Neuronal stem cell (in vitro differentiated cells): ENCODE measurements at regions not wholly inside any gene's neighbourhood (a gene's known extent, or its start where the extent isn't known, plus 50 kb on each side); places are given as distances from the start of the nearest gene placed in this dataset.
A peak's percentile ranks its signal among the peaks of the same experiment; 100 is the strongest.

Experiments
- DNase-seq: peaks from one replicate; pipeline ENCODE4 v3.0.0-alpha.2; 2013; ENCODE audit warnings: low spot score
- H2AFZ ChIP-seq: one replicate; pipeline ENCODE4 v1.6.1; 2013; ENCODE audit warnings: mild to moderate bottlenecking, low read length, inconsistent platforms
- H2AK5ac ChIP-seq: 2 replicates; pipeline ENCODE4 v1.6.1; 2013; ENCODE audit warnings: low read depth, mild to moderate bottlenecking, inconsistent platforms, low read length, moderate library complexity, mixed read lengths
- H2BK120ac ChIP-seq: 2 replicates; pipeline ENCODE4 v1.6.1; 2013; ENCODE audit warnings: low read depth, mild to moderate bottlenecking, inconsistent platforms, low read length, moderate library complexity, mixed read lengths
- H2BK12ac ChIP-seq: one replicate; pipeline ENCODE4 v1.6.1; 2013; ENCODE audit warnings: low read length, inconsistent platforms
- H2BK15ac ChIP-seq: 2 replicates; pipeline ENCODE4 v1.6.1; 2013; ENCODE audit warnings: mild to moderate bottlenecking, low read length, inconsistent platforms, mixed read lengths
- H2BK5ac ChIP-seq: one replicate; pipeline ENCODE4 v1.6.1; 2013; ENCODE audit warnings: inconsistent platforms, mild to moderate bottlenecking, low read length, moderate library complexity
- H3K14ac ChIP-seq: one replicate; pipeline ENCODE4 v1.6.1; 2013; ENCODE audit warnings: low read length, inconsistent platforms
- H3K18ac ChIP-seq: 2 replicates; pipeline ENCODE4 v1.6.1; 2013; ENCODE audit warnings: low read length, inconsistent platforms
- H3K23ac ChIP-seq: 2 replicates; pipeline ENCODE4 v1.6.1; 2013; ENCODE audit warnings: low read depth, mild to moderate bottlenecking, mixed read lengths, low read length, inconsistent platforms; ENCODE audit not compliant: poor library complexity
- H3K27ac ChIP-seq: replicated peaks from 3 replicates; pipeline ENCODE4 v1.5.1; 2013; ENCODE audit warnings: low read length, inconsistent platforms
- H3K27me3 ChIP-seq, 3 experiments: 2 replicates each; pipeline ENCODE4 v1.6.1; 2013; ENCODE audit warnings: low read length in 3 of 3, mild to moderate bottlenecking in 2 of 3, inconsistent platforms in 1 of 3, low read depth in 1 of 3, mixed read lengths in 1 of 3, moderate library complexity in 1 of 3; ENCODE audit not compliant: control insufficient read depth in 3 of 3, insufficient read depth in 3 of 3
- H3K36me3 ChIP-seq, 2 donors: replicated peaks in 1 of 2; 2 replicates each; pipeline ENCODE4 v1.6.1; 2013; ENCODE audit warnings: low read length in 2 of 2; ENCODE audit not compliant: control insufficient read depth in 2 of 2, insufficient read depth in 2 of 2
- H3K4ac ChIP-seq: 2 replicates; pipeline ENCODE4 v1.6.1; 2013; ENCODE audit warnings: inconsistent platforms, mild to moderate bottlenecking, low read length, moderate library complexity
- H3K4me1 ChIP-seq, 2 donors: 1 replicate in 1 of 2; 2 replicates in 1 of 2; pipeline ENCODE4 v1.6.1; 2013; ENCODE audit warnings: low read length in 2 of 2, low read depth in 1 of 2; ENCODE audit not compliant: control insufficient read depth in 2 of 2, insufficient read depth in 1 of 2
- H3K4me2 ChIP-seq: one replicate; pipeline ENCODE4 v1.6.1; 2013; ENCODE audit warnings: mild to moderate bottlenecking, low read length, inconsistent platforms; ENCODE audit not compliant: insufficient read depth, poor library complexity, severe bottlenecking
- H3K4me3 ChIP-seq, 2 donors: 2 replicates each; pipeline ENCODE4 v1.5.1; 2013; ENCODE audit warnings: low read length in 2 of 2, mild to moderate bottlenecking in 2 of 2, inconsistent platforms in 1 of 2, moderate library complexity in 1 of 2
- H3K79me1 ChIP-seq: one replicate; pipeline ENCODE4 v1.6.1; 2013; ENCODE audit warnings: low read depth, mild to moderate bottlenecking, inconsistent platforms, low read length, moderate library complexity
- H3K9ac ChIP-seq: one replicate; pipeline ENCODE4 v1.6.1; 2013; ENCODE audit warnings: mild to moderate bottlenecking, low read depth, low read length, inconsistent platforms; ENCODE audit not compliant: poor library complexity
- H3K9me3 ChIP-seq, 2 donors: replicated peaks in 1 of 2; 2 replicates each; pipeline versions ENCODE3 to v1.6.1; 2013; ENCODE audit warnings: low read length in 2 of 2, mild to moderate bottlenecking in 2 of 2, inconsistent platforms in 1 of 2, low read depth in 1 of 2, mixed read lengths in 1 of 2, moderate library complexity in 1 of 2; ENCODE audit not compliant: control insufficient read depth in 2 of 2, insufficient read depth in 1 of 2
- H4K8ac ChIP-seq: one replicate; pipeline ENCODE4 v1.6.1; 2013; ENCODE audit warnings: low read depth, mild to moderate bottlenecking, inconsistent platforms, low read length, moderate library complexity
- H4K91ac ChIP-seq: one replicate; pipeline ENCODE4 v1.6.1; 2013; ENCODE audit warnings: low read length, low read depth, mild to moderate bottlenecking, inconsistent platforms; ENCODE audit not compliant: poor library complexity
- WGBS, 2 donors: extraction: QIAGEN DNeasy Blood & Tissue Kit; methylation state at CpG; one replicate each; pipeline ENCODE4 v1.1.7; 2013; ENCODE audit warnings: missing lambda C conversion rate in 2 of 2, mixed read lengths in 1 of 2; ENCODE audit not compliant: insufficient read length in 2 of 2, insufficient replicate concordance in 1 of 2; ENCODE audit errors: extremely low coverage in 2 of 2; 5-methylcytosine and 5-hydroxymethylcytosine counted together

DNA sequence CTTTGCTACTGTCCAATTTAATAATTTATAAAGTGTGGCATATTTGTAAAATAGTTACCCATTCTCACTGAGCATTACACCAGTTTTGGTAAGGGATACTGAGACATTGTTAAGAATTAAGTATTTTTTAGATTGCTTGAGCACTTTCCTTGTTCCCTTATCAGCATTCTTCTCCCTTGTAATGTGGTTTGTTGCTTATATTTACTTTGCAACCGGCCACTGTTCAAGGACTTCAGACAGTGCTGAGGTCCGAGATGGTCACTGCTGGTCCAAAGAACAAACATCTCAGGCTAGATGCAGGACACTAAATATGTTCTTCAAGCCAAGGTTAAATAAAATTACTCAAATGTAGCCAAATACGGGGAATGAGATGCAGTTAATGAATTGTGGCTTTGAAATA is 161.4 kb downstream of the TM9SF2 start:
- H3K9me3 ChIP-seq = no peaks in the 10 kb centered on the region
- H3K4me3 ChIP-seq = no peak overlapping the region
- H2BK12ac ChIP-seq = no peak overlapping the region
- H3K36me3 ChIP-seq = no peaks in the 10 kb centered on the region
- no peak overlapping the region for H2BK5ac ChIP-seq
- no peak for DNase-seq
- H3K4me1 ChIP-seq = peaks cover 26 to 45% of the 10 kb centered on the region in 2 donors
- H2AFZ ChIP-seq = no peak overlapping the region
- H3K4me2 ChIP-seq = no peak overlapping the region
- no peak overlapping the region for H3K4ac ChIP-seq
- H3K9ac ChIP-seq = no peak overlapping the region
- peak overlapping the region; percentile 20 for H3K27ac ChIP-seq
- no peak overlapping the region for H4K8ac ChIP-seq
- H2BK120ac ChIP-seq = no peak overlapping the region
- no CpG with 5 or more reads among the region's 3 CpGs for WGBS, 2 donors
- no peaks in the 10 kb centered on the region for H3K79me1 ChIP-seq
- no peak overlapping the region for H3K18ac ChIP-seq
- H2BK15ac ChIP-seq = no peak overlapping the region
- no peak overlapping the region for H4K91ac ChIP-seq
- no peak overlapping the region for H3K14ac ChIP-seq
- no peak overlapping the region for H3K23ac ChIP-seq
- no peaks in the 10 kb centered on the region for H3K27me3 ChIP-seq
- H2AK5ac ChIP-seq = no peak overlapping the region

GRCh38 chr13:99661791-99662190 is 160.5 kb downstream of the TM9SF2 start:
- Histone ChIP-seq H3K18ac (no peak overlapping the region), H3K14ac (no peak overlapping the region), H2AK5ac (no peak overlapping the region), H3K23ac (no peak overlapping the region), H3K79me1 (no peaks in the 10 kb centered on the region), H3K9ac (no peak overlapping the region), H3K4me1 (peaks cover 29 to 53% of the 10 kb centered on the region in 2 donors), H3K4ac (no peak overlapping the region), H2BK120ac (no peak overlapping the region), H3K4me3 (no peak overlapping the region), H2BK12ac (no peak overlapping the region), H3K36me3 (no peaks in the 10 kb centered on the region), H4K91ac (no peak overlapping the region), H3K27ac (no peak overlapping the region), H4K8ac (no peak overlapping the region), H2BK15ac (no peak overlapping the region), H3K27me3 (no peaks in the 10 kb centered on the region), H2BK5ac (no peak overlapping the region), H3K9me3 (no peaks in the 10 kb centered on the region), H2AFZ (peak overlapping the region; percentile 27), H3K4me2 (no peak overlapping the region)
- peak; percentile 90 for DNase-seq
- no CpG with 5 or more reads among the region's 3 CpGs for WGBS, 2 donors

- peaks cover 26 to 59% of the 10 kb centered on the region in 2 donors for H3K4me1 ChIP-seq
- H3K27me3 ChIP-seq = no peaks in the 10 kb centered on the region
- H3K4me2 ChIP-seq = no peak overlapping the region
- no peak overlapping the region for H3K4me3 ChIP-seq
- no peak overlapping the region for H4K91ac ChIP-seq
- no CpG with 5 or more reads among the region's 11 CpGs for WGBS, 2 donors
- H3K4ac ChIP-seq = no peak overlapping the region
- H3K36me3 ChIP-seq = no peaks in the 10 kb centered on the region
- no peaks in the 10 kb centered on the region for H3K79me1 ChIP-seq
- no peak overlapping the region for H3K14ac ChIP-seq
- no peaks in the 10 kb centered on the region for H3K9me3 ChIP-seq
- peak overlapping the region; percentile 17 for H3K27ac ChIP-seq
- H2BK12ac ChIP-seq = no peak overlapping the region
- no peak overlapping the region for H2BK5ac ChIP-seq
- no peak overlapping the region for H2BK120ac ChIP-seq
- H2BK15ac ChIP-seq = no peak overlapping the region
- no peak overlapping the region for H3K9ac ChIP-seq
- no peak overlapping the region for H3K18ac ChIP-seq
- DNase-seq = no peak
- H2AFZ ChIP-seq = peak overlapping the region; percentile 6
- H4K8ac ChIP-seq = no peak overlapping the region
- H2AK5ac ChIP-seq = no peak overlapping the region
- H3K23ac ChIP-seq = no peak overlapping the region
Measured at GRCh38 chr13:99659866-99660554, 158.7 kb downstream of the TM9SF2 start.

GRCh38 chr13:99659226-99659625 is 158.0 kb downstream of the TM9SF2 start:
- H3K79me1 ChIP-seq = no peaks in the 10 kb centered on the region
- no peak overlapping the region for H3K27ac ChIP-seq
- no peaks in the 10 kb centered on the region for H3K27me3 ChIP-seq
- no peak overlapping the region for H2AK5ac ChIP-seq
- H2BK15ac ChIP-seq = no peak overlapping the region
- H3K4me3 ChIP-seq = peak overlapping the region in 1 of 2 donors; percentile 57
- H3K18ac ChIP-seq = no peak overlapping the region
- no peak overlapping the region for H3K23ac ChIP-seq
- no peak overlapping the region for H3K14ac ChIP-seq
- H3K4me2 ChIP-seq = no peak overlapping the region
- H3K4me1 ChIP-seq = peaks cover 26 to 59% of the 10 kb centered on the region in 2 donors
- no CpG with 5 or more reads among the region's 3 CpGs for WGBS, 2 donors
- no peaks in the 10 kb centered on the region for H3K36me3 ChIP-seq
- H3K4ac ChIP-seq = no peak overlapping the region
- no peak overlapping the region for H2BK12ac ChIP-seq
- H4K91ac ChIP-seq = no peak overlapping the region
- no peak overlapping the region for H4K8ac ChIP-seq
- no peak overlapping the region for H2BK5ac ChIP-seq
- H3K9me3 ChIP-seq = no peaks in the 10 kb centered on the region
- no peak for DNase-seq
- H2AFZ ChIP-seq = no peak overlapping the region
- H3K9ac ChIP-seq = no peak overlapping the region
- H2BK120ac ChIP-seq = no peak overlapping the region
